ENCODE measurements at regions not wholly inside any gene's neighbourhood (a gene's known extent, or its start where the extent isn't known, plus 50 kb on each side); places are given as distances from the start of the nearest gene placed in this dataset.
"Not testable (repeated sequence)": the region's sequence is repeated elsewhere in the genome, so short reads cannot be mapped to it uniquely, and the experiment has no call there.

DNA sequence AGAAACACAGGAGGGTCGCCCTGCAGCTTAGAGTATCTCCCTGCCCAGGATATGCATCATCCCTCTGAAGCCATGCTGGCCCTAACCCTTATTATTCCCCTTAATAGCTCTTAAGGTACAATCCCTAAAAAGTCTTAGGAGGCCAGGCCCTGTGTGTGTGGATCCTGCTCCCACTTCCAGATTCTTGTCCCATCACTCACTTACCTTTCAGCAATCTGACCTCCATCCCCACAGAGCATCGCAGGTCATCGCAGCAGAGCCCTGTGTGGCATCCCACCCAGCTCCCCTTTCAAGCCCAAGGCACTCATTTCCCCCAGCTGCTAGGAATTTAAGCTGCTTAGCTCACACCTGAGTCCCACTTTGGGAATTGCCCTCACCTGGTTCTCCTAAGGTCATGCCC is 223.8 kb upstream of the SMLR1 start:
- no peak for DNase-seq (ENCODE audit: low spot score)
- ATAC-seq: no peak

DNA sequence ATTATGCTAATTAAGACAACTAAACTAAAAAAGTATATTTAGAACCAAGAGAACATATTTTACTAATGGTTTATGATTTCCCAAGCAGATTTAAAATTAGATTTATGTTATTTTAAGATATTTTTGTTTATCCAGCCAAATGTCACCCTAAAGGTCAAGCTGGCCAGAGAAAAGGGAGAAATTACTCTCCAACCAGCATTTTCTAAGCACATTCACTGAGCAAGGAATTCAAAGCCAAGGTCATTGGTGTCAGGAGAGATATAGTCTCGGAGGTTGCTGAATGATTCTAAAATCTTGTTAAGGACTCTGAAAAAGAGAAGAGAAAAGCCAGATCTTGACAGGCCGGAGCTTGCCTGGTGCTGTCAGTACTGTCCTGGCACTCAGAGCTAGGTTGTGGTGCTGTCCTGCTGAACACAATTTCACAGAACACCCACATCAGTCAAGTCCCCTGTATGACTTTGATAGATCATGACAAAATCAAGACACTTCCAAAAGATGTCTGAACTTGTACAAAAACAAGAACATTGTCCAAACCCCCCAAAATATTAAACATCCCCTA is 222.3 kb upstream of the SMLR1 start:
- ATAC-seq: no peak
- no peak for DNase-seq (ENCODE audit: low spot score)

GRCh38 chr6:130610303-130610702 is 216.9 kb upstream of the SMLR1 start:
- DNase-seq (ENCODE audit: low spot score): no peak
- no peak for ATAC-seq

DNA sequence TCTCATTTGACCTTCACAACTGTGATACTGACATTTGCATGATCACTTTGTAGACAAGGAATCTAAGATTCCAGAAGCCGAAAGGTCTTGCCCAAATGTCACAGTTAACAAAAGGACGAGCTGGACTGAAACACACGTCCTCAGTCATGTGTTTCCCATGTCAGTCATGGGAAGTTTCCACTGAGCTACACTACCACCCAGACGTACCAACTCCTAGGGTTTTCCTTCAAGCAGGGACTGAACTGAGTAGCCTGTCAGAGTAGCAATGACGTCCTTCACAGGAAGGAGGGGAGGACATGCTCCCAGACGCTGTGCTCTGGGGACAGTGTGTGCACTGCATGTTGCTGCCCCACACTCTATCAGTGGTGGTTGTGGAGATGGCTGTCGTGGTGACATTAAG is 215.8 kb upstream of the SMLR1 start:
- no peak for DNase-seq (ENCODE audit: low spot score)
- no peak for ATAC-seq

GRCh38 chr6:130613176-130613575 is 214.0 kb upstream of the SMLR1 start:
- ATAC-seq (no peak), DNase-seq (ENCODE audit: low spot score) (no peak)

DNA sequence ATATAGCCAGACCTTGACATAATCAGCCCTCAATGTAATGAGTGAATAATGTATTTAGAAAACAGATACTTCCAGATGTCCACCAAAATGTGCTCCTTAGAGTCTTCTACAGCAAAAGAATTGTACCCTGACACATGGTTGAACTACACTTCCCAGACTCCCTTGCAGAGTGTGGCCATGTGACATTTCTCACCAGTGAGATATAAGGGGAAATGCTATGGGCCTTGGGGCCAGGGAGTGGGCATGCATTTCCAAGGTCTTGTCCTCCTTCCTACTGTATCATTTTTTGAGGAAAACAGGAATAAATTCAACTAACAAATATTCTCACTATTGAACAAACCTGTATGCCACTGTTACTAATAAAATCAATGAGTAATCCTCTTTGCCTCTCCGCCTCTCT is 211.4 kb upstream of the SMLR1 start:
- ATAC-seq: no peak
- DNase-seq (ENCODE audit: low spot score): no peak

GRCh38 chr6:130617658-130618057 is 209.5 kb upstream of the SMLR1 start:
- DNase-seq (ENCODE audit: low spot score) (no peak), ATAC-seq (no peak)

DNA sequence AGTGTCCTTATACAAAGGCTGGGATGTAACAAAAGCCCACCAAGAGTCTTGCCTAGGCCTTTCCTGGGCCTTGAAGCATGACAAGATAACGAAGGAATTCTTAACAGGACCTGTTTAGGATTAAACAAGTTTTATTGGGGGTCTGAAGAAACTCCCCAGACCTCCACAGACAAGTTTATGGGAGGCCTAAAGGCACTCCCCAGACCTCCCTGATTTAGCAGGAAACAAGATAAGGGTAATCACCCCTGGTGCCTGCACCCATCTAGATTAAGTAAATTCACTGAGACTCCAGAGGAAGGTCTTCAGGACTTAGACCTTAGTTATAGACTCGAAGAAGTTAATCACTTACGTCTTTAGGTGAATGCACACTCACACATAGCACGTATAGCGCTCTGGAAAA is 208.4 kb upstream of the SMLR1 start:
- DNase-seq (ENCODE audit: low spot score); ATAC-seq: not testable (repeated sequence)

DNA sequence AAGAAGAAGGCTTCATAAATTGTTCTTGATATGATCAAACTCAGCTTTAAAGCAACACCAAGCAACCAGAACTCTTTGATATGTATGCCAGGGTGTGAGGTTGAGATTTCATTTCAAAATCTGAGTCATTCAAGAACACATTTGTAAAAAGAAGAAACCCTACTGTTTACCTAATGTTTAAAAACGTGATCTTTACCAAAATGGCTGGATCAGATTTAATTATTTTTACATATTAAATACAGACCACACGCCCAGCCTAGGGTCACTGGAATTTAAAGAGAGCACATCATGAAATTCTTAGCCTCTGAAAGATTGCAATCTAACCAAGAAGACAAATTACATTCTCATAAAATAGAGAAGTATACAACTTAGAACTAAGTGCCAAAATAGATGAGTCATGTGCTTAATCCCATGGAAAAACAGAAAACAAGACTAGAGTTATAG is 206.8 kb upstream of the SMLR1 start:
- ATAC-seq (no peak), DNase-seq (ENCODE audit: low spot score) (no peak)

- DNase-seq (ENCODE audit: low spot score): no peak
Measured at GRCh38 chr6:130622142-130622541, 205.1 kb upstream of the SMLR1 start.

DNA sequence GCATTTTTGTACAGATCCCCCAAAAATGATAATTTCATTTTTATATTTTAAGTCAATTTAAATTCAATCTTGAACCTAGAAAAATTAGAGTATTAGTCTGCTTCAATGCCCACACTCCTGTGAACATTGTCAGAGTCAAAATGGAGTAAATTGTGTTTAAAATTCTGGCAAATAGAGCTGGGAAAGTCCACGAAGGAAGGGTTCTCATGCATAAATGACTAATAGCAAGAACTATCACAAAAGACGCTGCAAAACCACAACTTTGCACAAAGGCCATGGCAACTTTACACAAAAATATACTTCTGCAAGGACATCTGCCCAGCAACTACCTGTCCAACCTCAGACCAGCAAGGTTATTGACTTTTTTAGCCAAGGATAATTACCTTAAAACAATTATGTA is 203.2 kb upstream of the SMLR1 start:
- DNase-seq (ENCODE audit: low spot score) (no peak), ATAC-seq (no peak)

More at GRCh38 chr6:130622142-130622541, 205.1 kb upstream of the SMLR1 start:
- ATAC-seq: no peak

GRCh38 chr6:130625825-130626527 is 201.2 kb upstream of the SMLR1 start:
- ATAC-seq: no peak
- DNase-seq (ENCODE audit: low spot score): no peak

GRCh38 chr6:130628862-130629261 is 198.3 kb upstream of the SMLR1 start:
- no peak for ATAC-seq
- no peak for DNase-seq (ENCODE audit: low spot score)

DNA sequence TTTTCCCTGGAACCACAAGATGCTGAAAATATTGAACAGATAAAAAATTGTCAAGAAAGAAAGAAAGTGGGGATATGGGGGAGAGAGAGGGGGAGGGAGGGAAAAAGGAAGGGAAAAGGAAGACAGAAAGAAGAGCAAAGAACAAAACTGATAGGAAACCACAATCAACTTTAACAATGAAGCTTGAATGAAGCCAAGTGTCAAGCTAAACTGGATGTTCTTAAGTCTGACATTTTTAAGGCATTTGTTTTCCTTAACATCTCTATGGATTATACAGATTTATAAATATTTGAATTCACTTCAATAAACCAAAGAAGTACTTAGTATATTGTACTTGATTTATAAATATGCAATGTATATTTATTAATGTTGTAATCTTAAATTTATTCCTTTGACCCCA is 197.6 kb upstream of the SMLR1 start:
- DNase-seq (ENCODE audit: low spot score): no peak
- ATAC-seq: no peak

- no peak for ATAC-seq
- DNase-seq (ENCODE audit: low spot score): no peak
Measured at GRCh38 chr6:130632277-130632676, 194.9 kb upstream of the SMLR1 start.

DNA sequence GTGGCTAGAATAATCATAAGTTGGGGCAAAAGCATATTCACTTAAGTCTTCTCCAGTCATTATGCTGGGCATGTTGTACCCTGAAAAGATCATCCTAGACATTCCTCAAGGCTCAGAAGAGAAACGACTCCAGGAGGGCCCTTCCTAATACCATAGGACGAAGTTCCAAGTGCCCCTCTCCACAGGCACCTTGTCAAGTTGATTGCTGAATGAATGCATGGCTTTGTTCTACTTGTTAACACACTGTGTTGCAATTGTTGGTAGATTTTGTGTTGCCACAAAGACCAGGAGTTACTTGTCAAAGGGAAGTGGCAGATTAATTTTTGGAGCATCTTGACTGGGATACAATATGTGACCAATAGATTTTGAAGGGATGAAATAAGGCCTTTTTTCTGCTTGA is 194.3 kb upstream of the SMLR1 start:
- ATAC-seq (no peak), DNase-seq (ENCODE audit: low spot score) (no peak)

- ATAC-seq: no peak
- DNase-seq (ENCODE audit: low spot score): no peak
Measured at GRCh38 chr6:130643361-130643760, 183.8 kb upstream of the SMLR1 start.

GRCh38 chr6:130644175-130644574 is 183.0 kb upstream of the SMLR1 start:
- DNase-seq (ENCODE audit: low spot score) (no peak), ATAC-seq (no peak)

DNA sequence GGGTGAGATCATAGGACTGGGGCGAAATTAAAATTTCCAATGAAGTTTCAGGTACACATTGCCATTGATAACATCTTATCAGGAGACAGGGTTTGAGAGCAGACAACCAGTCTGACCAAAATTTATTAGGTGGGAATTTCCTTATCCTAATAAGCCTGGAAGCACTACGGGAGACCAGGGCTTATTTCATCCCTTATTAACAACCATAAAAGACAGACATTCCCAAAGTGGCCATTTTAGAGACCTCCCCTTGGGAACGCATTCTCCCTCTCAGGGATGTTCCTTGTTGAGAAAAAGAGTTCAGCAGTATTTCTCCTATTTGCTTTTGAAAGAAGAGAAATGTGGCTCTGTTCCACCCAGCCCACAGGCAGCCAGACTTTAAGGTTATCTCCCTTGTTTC is 182.4 kb upstream of the SMLR1 start:
- not testable (repeated sequence) for ATAC-seq; DNase-seq (ENCODE audit: low spot score)

DNA sequence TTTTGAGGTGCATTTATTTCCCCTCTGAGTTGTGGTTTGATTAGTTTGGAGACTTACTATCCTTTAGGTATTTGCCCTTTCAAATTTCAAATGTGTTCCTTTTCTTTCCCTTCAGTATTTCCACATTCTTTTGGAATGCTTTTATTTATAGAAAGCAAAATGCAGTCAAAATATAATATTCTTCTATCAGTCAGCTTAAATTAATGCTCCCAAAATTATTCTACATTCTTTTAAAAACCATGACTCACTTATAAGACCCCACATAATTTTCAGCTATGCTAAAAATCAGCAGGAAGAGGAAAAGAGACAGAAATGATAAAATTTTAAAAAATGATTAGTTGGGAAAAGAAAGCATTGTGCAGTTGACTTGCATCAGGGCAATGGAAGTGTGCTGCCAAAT is 180.0 kb upstream of the SMLR1 start:
- ATAC-seq (no peak), DNase-seq (ENCODE audit: low spot score) (no peak)

DNA sequence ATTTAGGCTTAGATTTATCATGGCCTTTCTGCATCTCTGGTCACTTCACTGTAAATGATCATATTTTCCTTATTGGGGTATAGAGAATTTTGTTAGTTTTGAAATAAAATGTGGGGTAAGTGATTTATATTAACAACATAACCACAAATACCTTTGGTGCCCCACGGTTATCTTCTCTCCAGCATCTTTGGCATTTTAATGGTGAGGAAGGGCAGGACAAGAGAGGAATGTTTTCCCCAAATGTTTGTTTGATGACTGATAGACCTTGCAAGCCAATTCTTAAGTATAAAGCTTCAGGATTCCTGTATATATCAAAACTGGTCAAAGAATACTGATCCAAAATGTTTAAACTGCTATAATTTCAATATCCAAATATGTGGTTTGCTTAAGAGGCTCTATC is 171.6 kb upstream of the SMLR1 start:
- DNase-seq (ENCODE audit: low spot score): no peak
- ATAC-seq: no peak

DNA sequence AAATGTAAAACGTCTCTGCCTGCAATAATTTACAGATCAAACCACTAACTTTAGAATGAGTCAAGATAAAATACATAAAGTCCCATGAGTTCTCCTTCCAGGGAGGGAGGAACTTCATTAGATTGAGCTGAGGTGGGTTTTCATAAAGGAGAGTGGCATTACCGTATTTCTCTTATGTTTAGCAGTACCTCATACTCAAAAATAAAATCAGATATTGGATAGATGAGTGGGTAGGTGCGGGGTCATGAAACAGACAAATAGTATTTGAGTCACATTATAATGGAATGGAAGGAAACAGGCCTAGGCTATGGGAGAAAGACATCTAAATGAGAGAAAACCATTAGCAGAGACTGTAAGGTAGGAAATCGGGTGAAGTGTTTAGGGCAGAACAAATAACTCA is 166.1 kb upstream of the SMLR1 start:
- DNase-seq (ENCODE audit: low spot score) (no peak), ATAC-seq (no peak)

GRCh38 chr6:130666786-130667185 is 160.4 kb upstream of the SMLR1 start:
- DNase-seq (ENCODE audit: low spot score) (no peak), ATAC-seq (no peak)

All from left lobe of liver (tissue), 2 donors.